ENCODE measurements at regions not wholly inside any gene's neighbourhood (a gene's known extent, or its start where the extent isn't known, plus 50 kb on each side); places are given as distances from the start of the nearest gene placed in this dataset.

DNA sequence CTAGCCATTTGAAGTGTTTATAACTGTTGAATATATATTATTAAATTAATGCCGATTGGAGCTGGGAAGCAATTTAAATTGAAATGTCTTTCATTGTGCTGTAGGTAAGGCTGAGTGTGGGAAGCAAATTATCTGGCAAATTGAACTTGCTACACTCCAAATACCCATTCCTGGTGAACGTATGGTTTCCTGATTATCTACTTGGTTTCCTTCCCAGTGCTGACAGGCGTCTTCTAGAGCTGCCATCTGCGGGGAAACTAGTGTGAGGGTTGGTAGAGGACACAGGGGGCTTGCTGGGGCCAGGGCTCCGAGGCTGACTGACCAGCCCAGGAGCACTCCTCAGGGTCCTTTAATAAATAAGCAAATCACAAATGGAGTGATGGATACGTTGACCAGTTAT is 581.4 kb upstream of the LMCD1 start:
- TF ChIP-seq, protein P1, sequence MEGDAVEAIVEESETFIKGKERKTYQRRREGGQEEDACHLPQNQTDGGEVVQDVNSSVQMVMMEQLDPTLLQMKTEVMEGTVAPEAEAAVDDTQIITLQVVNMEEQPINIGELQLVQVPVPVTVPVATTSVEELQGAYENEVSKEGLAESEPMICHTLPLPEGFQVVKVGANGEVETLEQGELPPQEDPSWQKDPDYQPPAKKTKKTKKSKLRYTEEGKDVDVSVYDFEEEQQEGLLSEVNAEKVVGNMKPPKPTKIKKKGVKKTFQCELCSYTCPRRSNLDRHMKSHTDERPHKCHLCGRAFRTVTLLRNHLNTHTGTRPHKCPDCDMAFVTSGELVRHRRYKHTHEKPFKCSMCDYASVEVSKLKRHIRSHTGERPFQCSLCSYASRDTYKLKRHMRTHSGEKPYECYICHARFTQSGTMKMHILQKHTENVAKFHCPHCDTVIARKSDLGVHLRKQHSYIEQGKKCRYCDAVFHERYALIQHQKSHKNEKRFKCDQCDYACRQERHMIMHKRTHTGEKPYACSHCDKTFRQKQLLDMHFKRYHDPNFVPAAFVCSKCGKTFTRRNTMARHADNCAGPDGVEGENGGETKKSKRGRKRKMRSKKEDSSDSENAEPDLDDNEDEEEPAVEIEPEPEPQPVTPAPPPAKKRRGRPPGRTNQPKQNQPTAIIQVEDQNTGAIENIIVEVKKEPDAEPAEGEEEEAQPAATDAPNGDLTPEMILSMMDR (IDR thresholded peaks at IDR 0.05; ENCODE audit: low read depth, low read length, poor library complexity, severe bottlenecking), result no peak
- TF ChIP-seq EZH2phosphoT487 (IDR thresholded peaks at IDR 0.05; ENCODE audit: borderline replicate concordance, low read length), result no peak

All from DOHH2 (cell line).